HG02970 (cell line): ENCODE measurements at regions not wholly inside any gene's neighbourhood (a gene's known extent, or its start where the extent isn't known, plus 50 kb on each side); places are given as distances from the start of the nearest gene placed in this dataset.
"Not testable (repeated sequence)": the region's sequence is repeated elsewhere in the genome, so short reads cannot be mapped to it uniquely, and the experiment has no call there.

Experiments used
- ATAC-seq: cut with Tn5 transposase; IDR thresholded peaks from one replicate; pipeline ENCODE4 v1.9.1; 2021; ENCODE audit warnings: mild to moderate bottlenecking, moderate library complexity, moderate number of reproducible peaks; ENCODE audit not compliant: unreplicated experiment, low FRiP score

- ATAC-seq = peak; percentile 77
These were observed 115.0 kb upstream of the SHISA3 start for GRCh38 chr4:42282081-42282901.

GRCh38 chr4:42284030-42284429, 113.3 kb upstream of the SHISA3 start:
- no peak for ATAC-seq

- not testable (repeated sequence) for ATAC-seq
These were observed 108.4 kb upstream of the SHISA3 start for GRCh38 chr4:42288876-42289275.

GRCh38 chr4:42292192-42292591, 105.1 kb upstream of the SHISA3 start:
- not testable (repeated sequence) for ATAC-seq

GRCh38 chr4:42293967-42294813, 103.1 kb upstream of the SHISA3 start:
- ATAC-seq = no peak

- no peak for ATAC-seq
These were observed 101.1 kb upstream of the SHISA3 start for GRCh38 chr4:42296196-42296595.

- no peak for ATAC-seq
These were observed 94.9 kb upstream of the SHISA3 start for GRCh38 chr4:42302348-42302747.

- ATAC-seq = no peak
These were observed 90.8 kb upstream of the SHISA3 start for GRCh38 chr4:42306221-42307109.

- ATAC-seq = no peak
These were observed 89.0 kb upstream of the SHISA3 start for GRCh38 chr4:42308247-42308646.

- ATAC-seq = no peak
These were observed 87.7 kb upstream of the SHISA3 start for GRCh38 chr4:42309361-42310260.

- ATAC-seq = no peak
These were observed 86.9 kb upstream of the SHISA3 start for GRCh38 chr4:42310358-42310757.

GRCh38 chr4:42310806-42311205, 86.5 kb upstream of the SHISA3 start:
- no peak for ATAC-seq

- ATAC-seq = no peak
These were observed 85.7 kb upstream of the SHISA3 start for GRCh38 chr4:42311591-42311990.

- not testable (repeated sequence) for ATAC-seq
These were observed 83.9 kb upstream of the SHISA3 start for GRCh38 chr4:42313420-42313819.

- ATAC-seq = no peak
These were observed 83.4 kb upstream of the SHISA3 start for GRCh38 chr4:42313872-42314271.

GRCh38 chr4:42315231-42315630, 82.1 kb upstream of the SHISA3 start:
- ATAC-seq = no peak

- ATAC-seq = no peak
These were observed 76.4 kb upstream of the SHISA3 start for GRCh38 chr4:42320822-42321388.

- ATAC-seq = no peak
These were observed 71.2 kb upstream of the SHISA3 start for GRCh38 chr4:42326040-42326439.

- ATAC-seq = no peak
These were observed 70.8 kb upstream of the SHISA3 start for GRCh38 chr4:42326524-42326923.
